Loucy (cell line): ENCODE measurements at regions not wholly inside any gene's neighbourhood (a gene's known extent, or its start where the extent isn't known, plus 50 kb on each side); places are given as distances from the start of the nearest gene placed in this dataset.

Experiments used
- H2AFZ ChIP-seq: fragments of 200-600 bp; sonication (generic); 2 replicates; pipeline ENCODE4 v1.6.0; 2016; ENCODE audit warnings: antibody characterized with exemption, mild to moderate bottlenecking, low read length, moderate library complexity
- H3F3A ChIP-seq: fragments of 200-600 bp; 2 replicates; pipeline ENCODE4 v1.6.0; 2016; ENCODE audit warnings: antibody characterized with exemption, low read depth, mild to moderate bottlenecking
- H3K27me3 ChIP-seq: fragments of 200-600 bp; sonication (generic); 2 replicates; pipeline ENCODE4 v1.6.1; 2014; ENCODE audit warnings: low read length, mild to moderate bottlenecking; ENCODE audit not compliant: insufficient read depth, poor library complexity, severe bottlenecking
- H3K36me3 ChIP-seq: fragments of 200-600 bp; sonication (generic); 2 replicates; pipeline ENCODE4 v1.6.1; 2016; ENCODE audit warnings: low read length; ENCODE audit not compliant: insufficient read depth
- H3K4me1 ChIP-seq: fragments of 200-600 bp; sonication (generic); 2 replicates; pipeline ENCODE4 v1.5.1; 2014; ENCODE audit warnings: low read length, mild to moderate bottlenecking; ENCODE audit not compliant: insufficient read depth, poor library complexity, severe bottlenecking
- H3K4me2 ChIP-seq: fragments of 200-600 bp; sonication (generic); 2 replicates; pipeline ENCODE4 v1.6.0; 2014; ENCODE audit warnings: antibody characterized with exemption, low read length, low read depth, mild to moderate bottlenecking; ENCODE audit not compliant: poor library complexity, severe bottlenecking
- H3K4me3 ChIP-seq: fragments of 200-600 bp; sonication (generic); 2 replicates; pipeline ENCODE4 v1.5.1; 2014; ENCODE audit warnings: low read length, mild to moderate bottlenecking, mixed read lengths; ENCODE audit not compliant: poor library complexity, severe bottlenecking
- H3K79me2 ChIP-seq: fragments of 200-600 bp; sonication (generic); 2 replicates; pipeline ENCODE4 v1.6.1; 2014; ENCODE audit warnings: low read length; ENCODE audit not compliant: insufficient read depth
- H3K9ac ChIP-seq: fragments of 200-600 bp; sonication (generic); 2 replicates; pipeline ENCODE4 v1.6.0; 2014; ENCODE audit warnings: mild to moderate bottlenecking, low read depth, low read length, moderate library complexity; ENCODE audit not compliant: poor library complexity, severe bottlenecking
- H3K9me2 ChIP-seq: fragments of 200-600 bp; sonication (generic); replicated peaks from 2 replicates; pipeline ENCODE4 v1.6.1; 2016; ENCODE audit warnings: low read depth, low read length, mixed read lengths
- H3K9me3 ChIP-seq: fragments of 200-600 bp; sonication (generic); 2 replicates; pipeline ENCODE4 v1.6.1; 2014; ENCODE audit warnings: mild to moderate bottlenecking, antibody characterized with exemption, low read length, low read depth; ENCODE audit not compliant: insufficient read depth
- H4K20me1 ChIP-seq: fragments of 200-600 bp; sonication (generic); 2 replicates; pipeline ENCODE4 v1.6.0; 2014; ENCODE audit warnings: antibody characterized with exemption, low read length, mild to moderate bottlenecking; ENCODE audit not compliant: insufficient read depth, poor library complexity, severe bottlenecking
- CTCF ChIP-seq: fragments of 200-600 bp; sonication (generic); conservative IDR thresholded peaks from 2 replicates; pipeline ENCODE4 v1.5.1; 2014; ENCODE audit warnings: mild to moderate bottlenecking, antibody characterized with exemption, low read length
- EZH2phosphoT487 ChIP-seq: fragments of 200-600 bp; IDR thresholded peaks from 2 replicates; pipeline ENCODE4 v1.6.1; 2018; ENCODE audit warnings: antibody characterized with exemption, mild to moderate bottlenecking, moderate library complexity, borderline replicate concordance

- Histone ChIP-seq H3K4me2 (no peak overlapping the region), H3K27me3 (no peaks in the 10 kb centered on the region), H4K20me1 (no peaks in the 10 kb centered on the region), H2AFZ (no peak overlapping the region), H3K9ac (no peak overlapping the region), H3K36me3 (no peaks in the 10 kb centered on the region), H3K4me3 (no peak overlapping the region), H3K79me2 (no peaks in the 10 kb centered on the region), H3K9me2 (no peaks in the 10 kb centered on the region), H3K9me3 (no peaks in the 10 kb centered on the region), H3F3A (no peaks in the 10 kb centered on the region), H3K4me1 (no peaks in the 10 kb centered on the region)
- TF ChIP-seq CTCF (no peak), EZH2phosphoT487 (no peak)
Observed at GRCh38 chr15:46654993-46655392, 1020.2 kb downstream of the SQOR start.

GRCh38 chr15:46660096-46660842, 1025.4 kb downstream of the SQOR start:
- no peaks in the 10 kb centered on the region for H3K9me3 ChIP-seq
- no peaks in the 10 kb centered on the region for H4K20me1 ChIP-seq
- H3F3A ChIP-seq, result no peaks in the 10 kb centered on the region
- no peaks in the 10 kb centered on the region for H3K36me3 ChIP-seq
- no peaks in the 10 kb centered on the region for H3K9me2 ChIP-seq
- no peaks in the 10 kb centered on the region for H3K79me2 ChIP-seq
- no peak overlapping the region for H2AFZ ChIP-seq
- H3K4me2 ChIP-seq, result no peak overlapping the region
- no peaks in the 10 kb centered on the region for H3K4me1 ChIP-seq
- no peaks in the 10 kb centered on the region for H3K27me3 ChIP-seq
- no peak overlapping the region for H3K4me3 ChIP-seq
- no peak overlapping the region for H3K9ac ChIP-seq
- TF ChIP-seq EZH2phosphoT487, result no peak
- no peak for TF ChIP-seq CTCF

- Histone ChIP-seq H3K9ac (no peak overlapping the region), H3K4me2 (no peak overlapping the region), H3K79me2 (no peaks in the 10 kb centered on the region), H3K27me3 (no peaks in the 10 kb centered on the region), H4K20me1 (no peaks in the 10 kb centered on the region), H3K36me3 (no peaks in the 10 kb centered on the region), H3K4me1 (no peaks in the 10 kb centered on the region), H2AFZ (no peak overlapping the region), H3K4me3 (no peak overlapping the region), H3K9me3 (no peaks in the 10 kb centered on the region), H3F3A (no peaks in the 10 kb centered on the region), H3K9me2 (no peaks in the 10 kb centered on the region)
- TF ChIP-seq EZH2phosphoT487 (no peak), CTCF (no peak)
Observed at GRCh38 chr15:46670258-46670657, 1035.4 kb downstream of the SQOR start.
